ENCODE measurements at regions not wholly inside any gene's neighbourhood (a gene's known extent, or its start where the extent isn't known, plus 50 kb on each side); places are given as distances from the start of the nearest gene placed in this dataset.

- TF ChIP-seq ZBTB4 (CRISPR knock-in tag; IDR thresholded peaks at IDR 0.05) (no peak), ZZZ3 (IDR thresholded peaks at IDR 0.05; ENCODE audit: control insufficient read depth, insufficient read length, low read depth) (no peak), SIX5 (IDR thresholded peaks at IDR 0.05; ENCODE audit: low read depth, low read length, severe bottlenecking) (no peak), MYB (IDR thresholded peaks at IDR 0.05; ENCODE audit: borderline replicate concordance, low read depth, low read length) (no peak)
Observed at GRCh38 chr4:3820016-3820805, 54.0 kb downstream of the ADRA2C start (continued).

DNA sequence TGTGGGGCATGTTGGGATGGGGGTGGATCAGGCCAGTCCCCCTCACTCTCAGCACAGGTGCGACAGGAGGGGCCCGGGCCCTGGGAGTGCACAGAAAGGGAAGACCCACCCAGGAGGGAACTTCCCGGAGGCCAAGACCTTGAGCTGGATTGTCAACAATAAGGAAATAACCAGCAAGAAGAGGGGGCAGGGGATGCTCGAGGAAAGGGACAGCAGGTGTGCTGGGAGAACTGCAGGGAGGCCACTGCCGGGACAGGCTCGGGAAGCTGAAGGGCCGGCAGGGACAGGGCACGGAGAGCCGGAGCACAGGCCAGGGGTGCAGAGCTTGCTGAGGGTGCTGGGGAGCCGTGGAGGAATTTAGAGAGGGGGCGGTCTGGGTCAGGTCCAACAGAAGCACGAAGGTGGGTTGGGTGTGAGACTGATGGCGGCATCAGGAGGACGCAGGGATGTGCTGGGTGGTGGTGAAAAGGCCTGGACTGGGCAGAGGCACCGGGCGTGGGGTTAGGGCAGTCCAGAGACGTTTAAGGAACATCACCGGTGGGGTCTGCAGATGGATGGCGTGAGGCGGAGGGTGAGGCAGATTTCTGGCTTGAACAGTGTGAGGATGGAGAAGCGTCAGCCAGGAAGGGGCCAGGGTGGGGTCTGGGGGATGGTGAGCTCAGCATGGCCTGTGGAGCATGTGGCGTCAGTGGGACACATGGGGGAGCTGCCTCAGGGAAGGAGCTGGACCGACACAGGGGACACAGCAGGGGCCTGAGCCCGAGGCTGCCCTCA, 54.8 kb downstream of the ADRA2C start:
- no TSS peak for BruUV-seq (replicated peaks)
- WGBS (ENCODE audit: insufficient coverage, insufficient replicate concordance, low lambda C conversion rate, missing lambda C conversion rate): 28% methylated on average over 24 of the region's 24 CpGs
- POLR2A ChIA-PET: no interaction called here
- Histone ChIP-seq H4K20me1 (ENCODE audit: control insufficient read depth, insufficient read depth) (no peaks in the 10 kb centered on the region), H3K9ac (ENCODE audit: control insufficient read depth, insufficient read depth, low read length) (no peak overlapping the region), H3K4me3 (no peak overlapping the region), H2AFZ (ENCODE audit: control insufficient read depth, low read depth, low read length) (no peak overlapping the region), H3K4me1 (ENCODE audit: control insufficient read depth, insufficient read depth, low read length) (no peaks in the 10 kb centered on the region), H3K27ac (ENCODE audit: control insufficient read depth, insufficient read depth) (no peak overlapping the region), H3K36me3 (ENCODE audit: control insufficient read depth in 2 of 2, insufficient read depth in 2 of 2, low read length in 1 of 2) (no peaks in the 10 kb centered on the region), H3K4me2 (ENCODE audit: control insufficient read depth, insufficient read depth) (no peak overlapping the region), H3K79me2 (ENCODE audit: control insufficient read depth, insufficient read depth, low read length) (no peaks in the 10 kb centered on the region), H3K27me3 (replicated peaks in 1 of 2; ENCODE audit: control insufficient read depth in 2 of 2, insufficient read depth in 2 of 2, low read length in 1 of 2) (no peaks in the 10 kb centered on the region), H3K9me3 (replicated peaks; ENCODE audit: control insufficient read depth, insufficient read depth, low read length) (no peaks in the 10 kb centered on the region)
- no peak for ATAC-seq
- intact Hi-C loops (cut with micrococcal nuclease; ENCODE audit: unreplicated experiment): no loop called here
- CTCF ChIA-PET: no interaction called here
- SMC1A ChIA-PET (ENCODE audit: uncharacterized antibody, unreplicated experiment): no interaction called here
- no peak for FAIRE-seq
- in situ Hi-C loops (cut with MboI): no loop called here
- RAD21 ChIA-PET (ENCODE audit: unreplicated experiment): no interaction called here
- no peak for DNase-seq (ENCODE audit: low read depth, low spot score)
- TF ChIP-seq POLR2A (IDR thresholded peaks at IDR 0.05; ENCODE audit: low read depth, low read length) (no peak), NFYB (IDR thresholded peaks at IDR 0.05; ENCODE audit: insufficient read depth, low read depth, low read length) (no peak), TAF1 (IDR thresholded peaks at IDR 0.05; ENCODE audit: borderline replicate concordance, low read depth, low read length) (no peak), CHD4 (IDR thresholded peaks at IDR 0.05) (no peak), IKZF2 (IDR thresholded peaks at IDR 0.05) (no peak), GABPA (IDR thresholded peaks at IDR 0.05; ENCODE audit: low read depth) (no peak), NR2C1 (IDR thresholded peaks at IDR 0.05) (no peak), RCOR1 (conservative IDR thresholded peaks at IDR 0.05; ENCODE audit: low read depth, low read length) (no peak), ZSCAN29 (IDR thresholded peaks at IDR 0.05) (no peak), ELK1 (IDR thresholded peaks at IDR 0.05; ENCODE audit: low read depth, low read length) (no peak), DPF2 (IDR thresholded peaks at IDR 0.05) (no peak), BMI1 (IDR thresholded peaks at IDR 0.05; ENCODE audit: borderline replicate concordance) (no peak), HCFC1 (IDR thresholded peaks at IDR 0.05; ENCODE audit: low read length) (no peak)
- TF ChIP-seq, protein P1, sequence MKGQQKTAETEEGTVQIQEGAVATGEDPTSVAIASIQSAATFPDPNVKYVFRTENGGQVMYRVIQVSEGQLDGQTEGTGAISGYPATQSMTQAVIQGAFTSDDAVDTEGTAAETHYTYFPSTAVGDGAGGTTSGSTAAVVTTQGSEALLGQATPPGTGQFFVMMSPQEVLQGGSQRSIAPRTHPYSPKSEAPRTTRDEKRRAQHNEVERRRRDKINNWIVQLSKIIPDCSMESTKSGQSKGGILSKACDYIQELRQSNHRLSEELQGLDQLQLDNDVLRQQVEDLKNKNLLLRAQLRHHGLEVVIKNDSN (IDR thresholded peaks at IDR 0.05; ENCODE audit: borderline replicate concordance, extremely low read length, insufficient read depth, low read depth, low read length): no peak

Measured in GM12878 (cell line).